ENCODE measurements at regions not wholly inside any gene's neighbourhood (a gene's known extent, or its start where the extent isn't known, plus 50 kb on each side); places are given as distances from the start of the nearest gene placed in this dataset.
"Not testable (repeated sequence)": the region's sequence is repeated elsewhere in the genome, so short reads cannot be mapped to it uniquely, and the experiment has no call there.

- intact Hi-C loops (cut with DNase I), result no loop called here
- no peak for DNase-seq
Observed at GRCh38 chr9:75788006-75788634, 102.4 kb upstream of the PCSK5 start.

- intact Hi-C loops (cut with DNase I), result no loop called here
- no peak for DNase-seq
Observed at GRCh38 chr9:75797085-75797580, 93.3 kb upstream of the PCSK5 start.

GRCh38 chr9:75798505-75798904, 92.0 kb upstream of the PCSK5 start:
- no peak for DNase-seq
- intact Hi-C loops (cut with DNase I), result no loop called here

- no peak for DNase-seq
- intact Hi-C loops (cut with DNase I), result no loop called here
Observed at GRCh38 chr9:75803130-75803529, 87.3 kb upstream of the PCSK5 start.

GRCh38 chr9:75810063-75810462, 80.4 kb upstream of the PCSK5 start:
- intact Hi-C loops (cut with DNase I), result no loop called here
- no peak for DNase-seq

GRCh38 chr9:75811692-75812091, 78.8 kb upstream of the PCSK5 start:
- intact Hi-C loops (cut with DNase I), result no loop called here

GRCh38 chr9:75812141-75812540, 78.3 kb upstream of the PCSK5 start:
- DNase-seq, result no peak
- intact Hi-C loops (cut with DNase I), result no loop called here

More at GRCh38 chr9:75811692-75812091, 78.8 kb upstream of the PCSK5 start:
- DNase-seq, result no peak

GRCh38 chr9:75814667-75815066, 75.8 kb upstream of the PCSK5 start:
- intact Hi-C loops (cut with DNase I), result no loop called here
- DNase-seq, result no peak

- intact Hi-C loops (cut with DNase I); DNase-seq: not testable (repeated sequence)
Observed at GRCh38 chr9:75820471-75821115, 69.9 kb upstream of the PCSK5 start.

- DNase-seq, result no peak
- intact Hi-C loops (cut with DNase I), result no loop called here
Observed at GRCh38 chr9:75823151-75823550, 67.3 kb upstream of the PCSK5 start.

- intact Hi-C loops (cut with DNase I), result no loop called here
- no peak for DNase-seq
Observed at GRCh38 chr9:75824816-75825568, 65.5 kb upstream of the PCSK5 start.

GRCh38 chr9:75826314-75826713, 64.2 kb upstream of the PCSK5 start:
- intact Hi-C loops (cut with DNase I), result no loop called here
- DNase-seq, result no peak

- no peak for DNase-seq
- intact Hi-C loops (cut with DNase I), result no loop called here
Observed at GRCh38 chr9:75830303-75830702, 60.2 kb upstream of the PCSK5 start.

- intact Hi-C loops (cut with DNase I), result no loop called here
- peak in 7 of 42 donors; percentile 3 to 43 (median 12) for DNase-seq
Observed at GRCh38 chr9:75833778-75834177, 56.7 kb upstream of the PCSK5 start.

- no peak for DNase-seq
- intact Hi-C loops (cut with DNase I), result no loop called here
Observed at GRCh38 chr9:75834878-75835277, 55.6 kb upstream of the PCSK5 start.

All from head of caudate nucleus (tissue), 42 donors.